CD4-positive, alpha-beta T cell (primary cell): ENCODE measurements at regions not wholly inside any gene's neighbourhood (a gene's known extent, or its start where the extent isn't known, plus 50 kb on each side); places are given as distances from the start of the nearest gene placed in this dataset.
A peak's percentile ranks its signal among the peaks of the same experiment; 100 is the strongest.

Source experiments
- ATAC-seq: fragments of 200-7000 bp; cut with Tn5 transposase; one replicate; pipeline ENCODE4 v1.10.0; 2022; ENCODE audit warnings: mild to moderate bottlenecking; ENCODE audit not compliant: poor library complexity
- CTCF ChIA-PET: fragments of 350-600 bp; sonication (Branson Sonifier 250); formaldehyde crosslinking; loops from one replicate; lab custom pipeline; 2021; ENCODE audit warnings: antibody characterized with exemption, inconsistent platforms; lab: Charles Lee
- POLR2A ChIA-PET: fragments of 350-600 bp; sonication (Branson Sonifier 250); formaldehyde crosslinking; loops from one replicate; lab custom pipeline; 2021; ENCODE audit warnings: antibody characterized with exemption, inconsistent platforms; lab: Charles Lee
- DNase-seq, 14 experiments: peaks; one replicate each; pipeline ENCODE4 v3.0.0-alpha.2; 2013 to 2020; ENCODE audit warnings: mixed read lengths in 2 of 14
- H3K27ac ChIP-seq, 2 donors: one replicate each; pipeline versions ENCODE4 v1.5.1 to v1.7.0; 2013; ENCODE audit warnings: low read length in 2 of 2, low read depth in 1 of 2, mild to moderate bottlenecking in 1 of 2
- H3K27me3 ChIP-seq, 2 experiments: 1 replicate in 1 of 2; 2 replicates in 1 of 2; pipeline versions ENCODE4 v1.6.1 to v1.7.0; 2013; ENCODE audit warnings: low read length in 2 of 2, control low read depth in 1 of 2, mild to moderate bottlenecking in 1 of 2, moderate library complexity in 1 of 2; ENCODE audit not compliant: insufficient read depth in 2 of 2, control insufficient read depth in 1 of 2
- H3K36me3 ChIP-seq: one replicate; pipeline ENCODE4 v1.6.1; 2013; ENCODE audit warnings: low read length, control low read depth; ENCODE audit not compliant: insufficient read depth
- H3K4me1 ChIP-seq: one replicate; pipeline ENCODE4 v1.6.1; 2013; ENCODE audit warnings: low read length, control low read depth; ENCODE audit not compliant: insufficient read depth
- H3K4me3 ChIP-seq: one replicate; pipeline ENCODE4 v1.5.1; 2013; ENCODE audit warnings: mild to moderate bottlenecking, low read length, moderate library complexity
- H3K9me3 ChIP-seq, 2 experiments: 1 replicate in 1 of 2; 2 replicates in 1 of 2; pipeline versions ENCODE4 v1.6.1 to v1.7.0; 2013; ENCODE audit warnings: low read length in 2 of 2, mild to moderate bottlenecking in 2 of 2, control low read depth in 1 of 2, moderate library complexity in 1 of 2; ENCODE audit not compliant: control insufficient read depth in 1 of 2, insufficient read depth in 1 of 2
- H3K27ac Mint-ChIP-seq: one replicate; pipeline ENCODE4 v1.8.0; 2020; ENCODE audit warnings: mixed read lengths
- H3K27me3 Mint-ChIP-seq: one replicate; pipeline ENCODE4 v1.8.0; 2021; ENCODE audit warnings: mixed read lengths
- H3K36me3 Mint-ChIP-seq: one replicate; pipeline ENCODE4 v1.8.0; 2021; ENCODE audit warnings: low read depth, mixed read lengths
- H3K4me1 Mint-ChIP-seq: one replicate; pipeline ENCODE4 v1.8.0; 2021; ENCODE audit warnings: low read depth, mixed read lengths
- H3K4me3 Mint-ChIP-seq: one replicate; pipeline ENCODE4 v1.8.0; 2020; ENCODE audit warnings: mild to moderate bottlenecking, mixed read lengths
- H3K9me3 Mint-ChIP-seq: one replicate; pipeline ENCODE4 v1.8.0; 2020; ENCODE audit warnings: mixed read lengths
- CTCF ChIP-seq: fragments of 200-600 bp; IDR thresholded peaks from one replicate; pipeline ENCODE4 v1.8.0; 2022; ENCODE audit warnings: antibody characterized with exemption, mild to moderate bottlenecking
- intact Hi-C, 2 experiments: fragments of 100-400 bp; cut with DNase I in 1 of 2; cut with micrococcal nuclease in 1 of 2; formaldehyde crosslinking; loops; one replicate each; pipeline versions ENCODE4 v1.15.1 to v1.9.0; 2023 to 2025; cut with DNase I, micrococcal nuclease

- Histone ChIP-seq H3K27me3 (no peaks in the 10 kb centered on the region), H3K9me3 (no peaks in the 10 kb centered on the region), H3K4me3 (peak overlapping the region; percentile 37), H3K27ac (peak overlapping the region; percentile 55 to 85), H3K36me3 (no peaks in the 10 kb centered on the region), H3K4me1 (peaks cover 37% of the 10 kb centered on the region)
- no peak for TF ChIP-seq CTCF
- H3K9me3 Mint-ChIP-seq: no peaks in the 10 kb centered on the region
- H3K4me3 Mint-ChIP-seq: peak overlapping the region; percentile 76
- no peaks in the 10 kb centered on the region for H3K27me3 Mint-ChIP-seq
- ChIA-PET CTCF (interaction anchor here (0.6 to 4.9 kb wide), 27 partner anchors 10 to 1471 kb away, joined by 3 to 28 read pairs (median 3); partner anchors contain the start of genes GGACT, TMTC4 and ZIC2), POLR2A (interaction anchor here (0.6 to 3.4 kb wide), 22 partner anchors 26 to 1018 kb away, joined by 3 to 40 read pairs (median 4); partner anchors contain the start of genes CLYBL, GGACT, TMTC4 and ZIC5)
- no peaks in the 10 kb centered on the region for H3K36me3 Mint-ChIP-seq
- H3K27ac Mint-ChIP-seq: peak overlapping the region; percentile 97
- ATAC-seq (peak; percentile 73), DNase-seq (peak in 9 of 14 experiments; percentile 4 to 85 (median 14))
- peaks cover 48% of the 10 kb centered on the region for H3K4me1 Mint-ChIP-seq
- intact Hi-C loops: loop anchor here (1.0 to 10.0 kb wide), 15 partner anchors 50 to 1470 kb away; partner anchors contain the start of genes CLYBL (in 2 of the 2), GGACT (in 1 of the 2) and PCCA (in 1 of the 2)
Measured at GRCh38 chr13:99656844-99657381, 155.6 kb downstream of the TM9SF2 start.

- POLR2A ChIA-PET: interaction anchor here (0.6 to 3.4 kb wide), 21 partner anchors 49 to 1018 kb away, joined by 3 to 40 read pairs (median 5); partner anchors contain the start of genes CLYBL, GGACT, TMTC4 and ZIC5
- peak overlapping the region; percentile 37 for H3K4me3 ChIP-seq
Measured at GRCh38 chr13:99656092-99656745, 154.9 kb downstream of the TM9SF2 start.

More at GRCh38 chr13:99656092-99656745, 154.9 kb downstream of the TM9SF2 start:
- Histone ChIP-seq H3K36me3 (no peaks in the 10 kb centered on the region), H3K4me1 (peaks cover 37% of the 10 kb centered on the region), H3K27me3 (no peaks in the 10 kb centered on the region), H3K9me3 (no peaks in the 10 kb centered on the region), H3K27ac (peak overlapping the region; percentile 19 to 29)
- no peaks in the 10 kb centered on the region for H3K36me3 Mint-ChIP-seq
- DNase-seq (peak; percentile 74 to 93 (median 82)), ATAC-seq (peak; percentile 61)
- intact Hi-C loops: loop anchor here (1.0 to 10.0 kb wide), 15 partner anchors 49 to 1471 kb away; partner anchors contain the start of genes CLYBL (in 2 of the 2), GGACT (in 1 of the 2) and PCCA (in 1 of the 2)
- H3K4me3 Mint-ChIP-seq: peak overlapping the region; percentile 76
- CTCF ChIA-PET: interaction anchor here (0.6 to 4.9 kb wide), 27 partner anchors 9 to 1472 kb away, joined by 3 to 28 read pairs (median 3); partner anchors contain the start of genes CLYBL, GGACT, TMTC4 and ZIC2
- no peaks in the 10 kb centered on the region for H3K9me3 Mint-ChIP-seq
- TF ChIP-seq CTCF: peak; percentile 93
- peaks cover 48% of the 10 kb centered on the region for H3K4me1 Mint-ChIP-seq
- H3K27ac Mint-ChIP-seq: peak overlapping the region; percentile 97
- H3K27me3 Mint-ChIP-seq: no peaks in the 10 kb centered on the region
